LNCaP clone FGC (cell line): ENCODE measurements at regions not wholly inside any gene's neighbourhood (a gene's known extent, or its start where the extent isn't known, plus 50 kb on each side); places are given as distances from the start of the nearest gene placed in this dataset.

Source experiments
- DNase-seq: peaks from one replicate; pipeline ENCODE4 v3.0.0-alpha.2; 2011; ENCODE audit warnings: low read depth
- H3K4me3 ChIP-seq: 2 replicates; pipeline ENCODE4 v1.5.1; 2011; ENCODE audit warnings: mild to moderate bottlenecking, low read depth, low read length, control low read depth
- TF ChIP-seq, protein P1 (sequence below): IDR thresholded peaks from 2 replicates; pipeline ENCODE4 v1.5.1; 2012; ENCODE audit warnings: mild to moderate bottlenecking; ENCODE audit not compliant: control insufficient read depth, insufficient read depth; ENCODE audit errors: extremely low read depth

DNA sequence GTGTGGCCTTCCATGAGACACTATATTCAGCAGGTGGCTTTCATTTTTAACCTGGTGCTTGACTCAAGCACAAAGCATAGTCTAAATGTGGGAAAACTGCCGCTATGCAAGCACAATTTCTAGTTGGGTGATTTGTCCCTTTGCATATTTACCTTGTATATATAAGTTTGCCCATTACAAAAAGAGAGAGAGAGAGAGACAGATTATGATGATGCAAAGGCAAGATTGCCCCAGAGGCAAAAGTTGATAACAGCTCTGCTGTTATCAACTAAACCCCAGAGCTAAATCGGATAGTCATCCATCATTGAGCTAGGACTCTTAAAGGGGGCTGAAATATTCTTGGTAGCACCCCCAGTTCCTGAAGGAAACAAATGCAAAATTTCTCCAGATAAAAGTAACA is 141.5 kb downstream of the AQP9 start:
- TF ChIP-seq, protein P1, sequence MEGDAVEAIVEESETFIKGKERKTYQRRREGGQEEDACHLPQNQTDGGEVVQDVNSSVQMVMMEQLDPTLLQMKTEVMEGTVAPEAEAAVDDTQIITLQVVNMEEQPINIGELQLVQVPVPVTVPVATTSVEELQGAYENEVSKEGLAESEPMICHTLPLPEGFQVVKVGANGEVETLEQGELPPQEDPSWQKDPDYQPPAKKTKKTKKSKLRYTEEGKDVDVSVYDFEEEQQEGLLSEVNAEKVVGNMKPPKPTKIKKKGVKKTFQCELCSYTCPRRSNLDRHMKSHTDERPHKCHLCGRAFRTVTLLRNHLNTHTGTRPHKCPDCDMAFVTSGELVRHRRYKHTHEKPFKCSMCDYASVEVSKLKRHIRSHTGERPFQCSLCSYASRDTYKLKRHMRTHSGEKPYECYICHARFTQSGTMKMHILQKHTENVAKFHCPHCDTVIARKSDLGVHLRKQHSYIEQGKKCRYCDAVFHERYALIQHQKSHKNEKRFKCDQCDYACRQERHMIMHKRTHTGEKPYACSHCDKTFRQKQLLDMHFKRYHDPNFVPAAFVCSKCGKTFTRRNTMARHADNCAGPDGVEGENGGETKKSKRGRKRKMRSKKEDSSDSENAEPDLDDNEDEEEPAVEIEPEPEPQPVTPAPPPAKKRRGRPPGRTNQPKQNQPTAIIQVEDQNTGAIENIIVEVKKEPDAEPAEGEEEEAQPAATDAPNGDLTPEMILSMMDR, result no peak
- H3K4me3 ChIP-seq, result no peak overlapping the region
- DNase-seq, result no peak

DNA sequence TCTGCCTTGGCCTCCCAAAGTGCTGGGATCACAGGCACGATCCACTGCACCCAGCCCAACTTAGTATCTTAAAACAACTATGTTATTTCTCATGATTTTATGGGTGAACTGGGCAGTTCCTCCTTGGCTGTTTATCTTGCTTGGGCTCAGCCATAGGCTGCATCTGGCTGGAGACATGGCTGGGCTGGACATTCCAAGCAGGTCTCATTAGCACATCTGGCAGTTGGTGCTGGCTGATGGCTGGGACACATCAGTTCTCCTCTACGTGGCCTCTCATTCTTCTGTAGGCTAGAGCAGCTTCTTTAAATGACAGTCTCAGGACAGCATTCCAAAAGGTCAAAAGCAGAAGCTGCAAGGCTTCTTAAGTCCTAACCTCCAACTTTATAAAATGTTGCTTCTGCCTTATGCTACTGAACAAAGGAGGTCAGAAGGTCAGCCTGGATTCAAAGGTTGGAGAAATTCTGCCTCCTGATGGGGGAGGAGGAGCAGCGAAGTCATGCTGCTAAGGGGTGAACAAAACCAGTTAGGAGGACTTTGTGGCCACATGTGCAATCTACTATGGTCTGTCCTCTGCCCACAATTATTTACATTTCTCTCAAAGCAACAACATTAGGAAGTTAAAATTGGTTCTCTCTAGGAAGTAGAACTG is 144.0 kb downstream of the AQP9 start:
- DNase-seq, result no peak
- TF ChIP-seq, protein P1, result no peak
- no peak overlapping the region for H3K4me3 ChIP-seq

DNA sequence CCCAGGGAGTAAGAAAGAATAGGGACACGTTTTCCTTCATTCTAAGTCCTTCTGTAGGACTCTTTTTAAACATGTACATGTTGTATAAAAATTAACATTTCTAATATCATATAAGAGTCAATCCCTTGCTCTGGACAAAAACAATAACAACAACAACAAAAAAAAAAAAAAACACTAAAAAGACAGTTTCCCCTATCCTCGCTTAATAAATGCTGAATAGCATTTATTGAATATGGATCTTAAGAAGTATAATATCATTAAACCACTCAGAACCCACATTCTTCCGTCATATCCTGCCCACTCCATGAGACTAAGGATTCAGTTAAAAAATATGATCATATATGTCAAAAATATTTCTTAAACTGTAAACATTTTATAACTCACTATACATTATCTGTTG is 145.1 kb downstream of the AQP9 start:
- no peak overlapping the region for H3K4me3 ChIP-seq
- TF ChIP-seq, protein P1, result no peak
- DNase-seq, result no peak

DNA sequence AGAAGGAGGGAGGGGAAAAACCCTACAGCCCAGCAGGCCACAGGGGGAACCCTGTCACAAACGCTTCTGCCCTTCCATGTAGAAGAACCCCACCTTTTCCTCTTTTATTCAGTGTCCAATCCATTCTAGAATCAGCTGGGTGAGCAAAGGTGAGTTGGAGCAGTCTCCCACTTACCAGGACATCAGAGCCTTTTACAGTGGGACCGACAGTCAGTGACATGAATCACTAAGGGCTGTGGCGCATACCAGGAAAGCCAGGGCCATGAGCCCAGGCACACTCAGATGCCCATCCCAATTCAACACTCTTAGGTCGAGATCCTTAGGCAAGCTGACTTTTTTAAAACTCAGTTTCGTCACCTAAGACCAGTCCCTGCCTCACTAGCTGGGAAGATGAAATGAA is 146.1 kb downstream of the AQP9 start:
- TF ChIP-seq, protein P1, result no peak
- DNase-seq, result no peak
- H3K4me3 ChIP-seq, result no peak overlapping the region

DNA sequence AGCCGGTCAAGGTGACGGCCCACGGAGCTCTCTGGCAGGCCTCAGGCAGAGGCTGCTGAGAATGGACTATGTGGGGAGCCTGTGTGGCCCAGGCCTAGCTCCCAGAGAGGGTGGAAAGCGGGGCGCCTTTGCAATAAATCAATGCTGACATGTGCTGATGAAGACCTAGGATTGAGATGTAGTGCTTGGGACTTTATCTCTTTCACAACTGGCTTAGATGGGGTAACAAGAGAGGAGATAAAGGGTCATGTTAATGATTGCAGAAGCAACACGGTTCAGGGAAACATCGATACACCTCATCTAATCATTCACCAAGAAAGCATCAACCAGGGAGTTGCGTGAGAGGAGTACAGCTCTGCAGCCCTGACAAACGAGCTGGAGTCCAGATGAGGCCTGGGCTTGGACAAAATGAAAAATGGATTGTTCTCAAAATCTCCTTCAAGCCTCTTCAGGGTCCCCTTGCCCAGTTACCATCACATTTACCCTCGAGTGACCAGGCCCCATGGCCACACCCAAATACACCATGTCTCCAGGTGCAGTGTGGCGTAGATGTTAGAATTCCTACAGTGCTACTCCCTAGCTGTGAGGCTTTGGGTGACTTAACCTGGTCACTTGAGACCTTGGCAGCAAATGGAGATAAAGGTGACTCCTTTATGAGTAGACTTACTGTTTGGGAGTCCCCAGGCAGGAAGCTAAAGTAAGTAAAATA is 146.4 kb upstream of the LIPC start:
- TF ChIP-seq, protein P1, result no peak

DNA sequence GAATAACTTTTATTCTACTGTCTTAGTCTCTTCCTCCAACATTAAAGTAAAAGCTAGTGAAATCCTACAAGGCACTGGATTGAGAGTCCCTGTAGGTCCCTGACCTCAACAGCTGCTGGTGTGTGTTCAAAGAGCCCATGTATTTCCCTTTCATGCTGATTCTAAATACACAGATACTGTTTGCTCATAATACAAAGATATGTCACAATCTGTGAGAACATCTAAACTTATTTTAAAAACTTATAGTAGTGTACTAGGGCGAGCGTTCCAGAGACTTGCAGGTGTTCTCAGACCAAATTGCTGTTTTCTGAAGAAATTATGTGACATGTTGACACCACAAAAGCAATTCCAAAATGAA is 145.9 kb upstream of the LIPC start:
- H3K4me3 ChIP-seq, result no peak overlapping the region
- DNase-seq, result no peak
- TF ChIP-seq, protein P1, result no peak

More for the DNA sequence above, 146.4 kb upstream of the LIPC start:
- no peak for DNase-seq
- H3K4me3 ChIP-seq, result no peak overlapping the region

DNA sequence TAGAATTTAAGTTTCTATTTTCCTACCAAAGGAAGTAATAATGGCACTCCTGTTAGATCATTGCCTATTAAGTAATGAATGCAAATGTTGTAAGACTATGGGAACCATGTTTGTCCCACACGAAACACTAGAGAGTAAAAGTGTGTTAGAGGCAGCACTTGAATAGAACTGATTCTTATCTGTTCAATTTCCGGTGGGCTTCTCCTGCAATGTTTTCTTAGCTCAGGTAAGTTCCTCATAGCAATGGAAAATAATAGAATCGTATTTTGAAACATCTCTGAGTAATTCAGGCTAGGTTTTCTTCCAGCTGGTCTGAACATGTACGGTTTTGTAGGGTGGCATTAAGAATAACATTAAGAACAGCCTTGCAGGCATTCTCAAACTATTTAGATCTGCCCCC is 145.3 kb upstream of the LIPC start:
- H3K4me3 ChIP-seq, result no peak overlapping the region
- DNase-seq, result no peak

More for the DNA sequence above, 145.3 kb upstream of the LIPC start:
- TF ChIP-seq, protein P1, result no peak
